SU-DHL-6 (cell line): ENCODE measurements at regions not wholly inside any gene's neighbourhood (a gene's known extent, or its start where the extent isn't known, plus 50 kb on each side); places are given as distances from the start of the nearest gene placed in this dataset.

Source experiments
- CTCF ChIP-seq: fragments of 200-600 bp; sonication (generic); IDR thresholded peaks from one replicate; pipeline ENCODE4 v1.5.1; 2017; ENCODE audit warnings: antibody characterized with exemption, mild to moderate bottlenecking, low read length, moderate library complexity; ENCODE audit not compliant: insufficient read depth, poor library complexity, severe bottlenecking
- EZH2phosphoT487 ChIP-seq: fragments of 200-600 bp; sonication (generic), shearing (Covaris generic); conservative IDR thresholded peaks from 2 replicates; pipeline ENCODE4 v1.6.1; 2018; ENCODE audit warnings: mild to moderate bottlenecking, antibody characterized with exemption, low read length, moderate library complexity, mixed read lengths

- no peak for TF ChIP-seq CTCF
- no peak for TF ChIP-seq EZH2phosphoT487
Measured at GRCh38 chr20:55778796-55779195, 226.5 kb downstream of the CBLN4 start.
